Liver (tissue), 8 donors: ENCODE measurements at regions not wholly inside any gene's neighbourhood (a gene's known extent, or its start where the extent isn't known, plus 50 kb on each side); places are given as distances from the start of the nearest gene placed in this dataset.

Experiments
- DNase-seq: peaks from one replicate; pipeline ENCODE4 v3.0.0-alpha.2; 2017; ENCODE audit warnings: low spot score
- H3K27ac ChIP-seq, 2 donors: one replicate each; pipeline ENCODE4 v1.7.0; 2013; ENCODE audit warnings: inconsistent platforms in 2 of 2, low read length in 2 of 2, control low read depth in 1 of 2, low read depth in 1 of 2, mild to moderate bottlenecking in 1 of 2
- H3K27me3 ChIP-seq, 4 donors: one replicate each; pipeline versions ENCODE4 v1.6.1 to v1.7.0; 2013; ENCODE audit warnings: low read length in 3 of 4, inconsistent platforms in 1 of 4, mild to moderate bottlenecking in 1 of 4, moderate library complexity in 1 of 4; ENCODE audit not compliant: control insufficient read depth in 4 of 4, insufficient read depth in 4 of 4
- H3K36me3 ChIP-seq, 4 donors: one replicate each; pipeline versions ENCODE4 v1.6.1 to v1.7.0; 2013; ENCODE audit warnings: low read length in 3 of 4, mild to moderate bottlenecking in 3 of 4, low read depth in 1 of 4, moderate library complexity in 1 of 4; ENCODE audit not compliant: control insufficient read depth in 4 of 4, insufficient read depth in 3 of 4
- H3K4me1 ChIP-seq, 4 donors: one replicate each; pipeline versions ENCODE4 v1.6.1 to v1.7.0; 2013; ENCODE audit warnings: low read length in 3 of 4, mild to moderate bottlenecking in 3 of 4, moderate library complexity in 1 of 4; ENCODE audit not compliant: control insufficient read depth in 4 of 4, insufficient read depth in 4 of 4
- H3K4me3 ChIP-seq, 3 donors: one replicate each; pipeline versions ENCODE4 v1.6.1 to v1.7.0; 2013; ENCODE audit warnings: low read length in 3 of 3, control low read depth in 1 of 3, low read depth in 1 of 3, mild to moderate bottlenecking in 1 of 3
- H3K9ac ChIP-seq, 2 donors: one replicate each; pipeline ENCODE4 v1.7.0; 2013; ENCODE audit warnings: low read length in 2 of 2, mild to moderate bottlenecking in 2 of 2, moderate library complexity in 2 of 2, control low read depth in 1 of 2, low read depth in 1 of 2
- H3K9me3 ChIP-seq, 4 donors: one replicate each; pipeline versions ENCODE4 v1.6.1 to v1.7.0; 2013; ENCODE audit warnings: low read length in 3 of 4; ENCODE audit not compliant: control insufficient read depth in 4 of 4
- EGR1 ChIP-seq, 2 donors: IDR thresholded peaks; 2 replicates each; pipeline ENCODE4 v1.6.1; 2016 to 2018; ENCODE audit warnings: antibody characterized with exemption in 2 of 2, low read depth in 2 of 2
- FOXA2 ChIP-seq: IDR thresholded peaks from 2 replicates; pipeline ENCODE4 v1.6.1; 2016; ENCODE audit warnings: antibody characterized with exemption
- GABPA ChIP-seq, 2 donors: IDR thresholded peaks in 1 of 2; conservative IDR thresholded peaks in 1 of 2; 2 replicates each; pipeline ENCODE4 v1.6.1; 2016; ENCODE audit warnings: antibody characterized with exemption in 2 of 2, mild to moderate bottlenecking in 1 of 2, moderate library complexity in 1 of 2
- HNF4A ChIP-seq, 2 donors: conservative IDR thresholded peaks; 2 replicates each; pipeline ENCODE4 v1.6.1; 2016; ENCODE audit warnings: antibody characterized with exemption in 2 of 2, mild to moderate bottlenecking in 2 of 2
- HNF4G ChIP-seq: IDR thresholded peaks from 2 replicates; pipeline ENCODE4 v1.6.1; 2016; ENCODE audit warnings: antibody characterized with exemption
- JUND ChIP-seq, 2 donors: IDR thresholded peaks; 2 replicates each; pipeline ENCODE4 v1.6.1; 2016; ENCODE audit warnings: antibody characterized with exemption in 2 of 2
- NR2F2 ChIP-seq: IDR thresholded peaks from 2 replicates; pipeline ENCODE4 v1.6.1; 2016; ENCODE audit warnings: antibody characterized with exemption
- RAD21 ChIP-seq, 2 donors: IDR thresholded peaks; 2 replicates each; pipeline ENCODE4 v1.6.1; 2016; ENCODE audit warnings: antibody characterized with exemption in 2 of 2, mild to moderate bottlenecking in 2 of 2
- SP1 ChIP-seq: IDR thresholded peaks from 2 replicates; pipeline ENCODE4 v1.6.1; 2018; ENCODE audit warnings: antibody characterized with exemption, mild to moderate bottlenecking
- YY1 ChIP-seq: IDR thresholded peaks from 2 replicates; pipeline ENCODE4 v1.6.1; 2016; ENCODE audit warnings: antibody characterized with exemption, mild to moderate bottlenecking
- WGBS: extraction: QIAGEN DNeasy Blood & Tissue Kit; methylation state at CpG from one replicate; pipeline ENCODE4 v1.1.7; 2013; 5-methylcytosine and 5-hydroxymethylcytosine counted together
- TF ChIP-seq, protein P1 (sequence below): IDR thresholded peaks from 2 replicates; pipeline ENCODE4 v1.6.1; 2016; ENCODE audit warnings: antibody characterized with exemption
- TF ChIP-seq, protein P2 (sequence below): IDR thresholded peaks from 2 replicates; pipeline ENCODE4 v1.6.1; 2016; ENCODE audit warnings: antibody characterized with exemption
- TF ChIP-seq, protein P3 (sequence below): IDR thresholded peaks from 2 replicates; pipeline ENCODE4 v1.6.1; 2016; ENCODE audit warnings: antibody characterized with exemption, mild to moderate bottlenecking
- TF ChIP-seq, protein P4 (sequence below): IDR thresholded peaks from 2 replicates; pipeline ENCODE4 v1.6.1; 2016; ENCODE audit warnings: antibody characterized with exemption
- TF ChIP-seq, protein P5 (sequence below): fragments of 150-350 bp; IDR thresholded peaks from 2 replicates; pipeline ENCODE4 v1.5.1; 2017; ENCODE audit warnings: improper control_type of control experiment, low read depth, low read length; ENCODE audit not compliant: missing input control
- donor health status: healthy.
- donor health status: healthy.
- donor health status: healthy.
- donor health status: healthy.
- donor health status: healthy.

DNA sequence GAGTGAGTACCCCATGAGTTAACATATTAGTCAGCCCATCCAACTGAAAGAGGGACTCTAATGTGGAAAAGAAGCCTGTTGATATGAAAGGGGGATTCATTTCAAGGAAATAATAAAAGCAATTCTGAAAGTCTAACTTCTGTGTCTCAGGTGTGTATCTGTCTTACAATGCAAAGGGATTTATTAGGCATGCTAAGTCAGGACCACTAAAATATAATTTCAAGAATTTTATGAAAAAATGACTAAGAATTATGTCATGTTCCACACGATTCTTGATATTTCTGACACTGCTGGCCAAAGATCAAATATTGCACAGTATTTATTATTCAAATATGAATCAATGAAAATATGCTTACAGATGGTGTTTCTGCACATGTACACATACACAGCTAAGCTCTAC, 130.8 kb downstream of the KLF12 start:
- no peaks in the 10 kb centered on the region for H3K4me1 ChIP-seq
- no peaks in the 10 kb centered on the region for H3K27me3 ChIP-seq
- no peak overlapping the region for H3K4me3 ChIP-seq
- no peaks in the 10 kb centered on the region for H3K9me3 ChIP-seq
- TF ChIP-seq, protein P1, sequence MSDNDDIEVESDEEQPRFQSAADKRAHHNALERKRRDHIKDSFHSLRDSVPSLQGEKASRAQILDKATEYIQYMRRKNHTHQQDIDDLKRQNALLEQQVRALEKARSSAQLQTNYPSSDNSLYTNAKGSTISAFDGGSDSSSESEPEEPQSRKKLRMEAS = no peak
- TF ChIP-seq, protein P2, sequence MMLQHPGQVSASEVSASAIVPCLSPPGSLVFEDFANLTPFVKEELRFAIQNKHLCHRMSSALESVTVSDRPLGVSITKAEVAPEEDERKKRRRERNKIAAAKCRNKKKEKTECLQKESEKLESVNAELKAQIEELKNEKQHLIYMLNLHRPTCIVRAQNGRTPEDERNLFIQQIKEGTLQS = no peak
- TF ChIP-seq, protein P3, sequence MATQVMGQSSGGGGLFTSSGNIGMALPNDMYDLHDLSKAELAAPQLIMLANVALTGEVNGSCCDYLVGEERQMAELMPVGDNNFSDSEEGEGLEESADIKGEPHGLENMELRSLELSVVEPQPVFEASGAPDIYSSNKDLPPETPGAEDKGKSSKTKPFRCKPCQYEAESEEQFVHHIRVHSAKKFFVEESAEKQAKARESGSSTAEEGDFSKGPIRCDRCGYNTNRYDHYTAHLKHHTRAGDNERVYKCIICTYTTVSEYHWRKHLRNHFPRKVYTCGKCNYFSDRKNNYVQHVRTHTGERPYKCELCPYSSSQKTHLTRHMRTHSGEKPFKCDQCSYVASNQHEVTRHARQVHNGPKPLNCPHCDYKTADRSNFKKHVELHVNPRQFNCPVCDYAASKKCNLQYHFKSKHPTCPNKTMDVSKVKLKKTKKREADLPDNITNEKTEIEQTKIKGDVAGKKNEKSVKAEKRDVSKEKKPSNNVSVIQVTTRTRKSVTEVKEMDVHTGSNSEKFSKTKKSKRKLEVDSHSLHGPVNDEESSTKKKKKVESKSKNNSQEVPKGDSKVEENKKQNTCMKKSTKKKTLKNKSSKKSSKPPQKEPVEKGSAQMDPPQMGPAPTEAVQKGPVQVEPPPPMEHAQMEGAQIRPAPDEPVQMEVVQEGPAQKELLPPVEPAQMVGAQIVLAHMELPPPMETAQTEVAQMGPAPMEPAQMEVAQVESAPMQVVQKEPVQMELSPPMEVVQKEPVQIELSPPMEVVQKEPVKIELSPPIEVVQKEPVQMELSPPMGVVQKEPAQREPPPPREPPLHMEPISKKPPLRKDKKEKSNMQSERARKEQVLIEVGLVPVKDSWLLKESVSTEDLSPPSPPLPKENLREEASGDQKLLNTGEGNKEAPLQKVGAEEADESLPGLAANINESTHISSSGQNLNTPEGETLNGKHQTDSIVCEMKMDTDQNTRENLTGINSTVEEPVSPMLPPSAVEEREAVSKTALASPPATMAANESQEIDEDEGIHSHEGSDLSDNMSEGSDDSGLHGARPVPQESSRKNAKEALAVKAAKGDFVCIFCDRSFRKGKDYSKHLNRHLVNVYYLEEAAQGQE = no peak
- TF ChIP-seq JUND (IDR thresholded peaks at IDR 0.05) (no peak), YY1 (no peak), FOXA2 (no peak), HNF4A (conservative IDR thresholded peaks at IDR 0.05) (no peak), GABPA (IDR thresholded peaks at IDR 0.05 in 1 of 2, conservative IDR thresholded peaks at IDR 0.05 in 1 of 2) (no peak), HNF4G (no peak)
- TF ChIP-seq, protein P4, sequence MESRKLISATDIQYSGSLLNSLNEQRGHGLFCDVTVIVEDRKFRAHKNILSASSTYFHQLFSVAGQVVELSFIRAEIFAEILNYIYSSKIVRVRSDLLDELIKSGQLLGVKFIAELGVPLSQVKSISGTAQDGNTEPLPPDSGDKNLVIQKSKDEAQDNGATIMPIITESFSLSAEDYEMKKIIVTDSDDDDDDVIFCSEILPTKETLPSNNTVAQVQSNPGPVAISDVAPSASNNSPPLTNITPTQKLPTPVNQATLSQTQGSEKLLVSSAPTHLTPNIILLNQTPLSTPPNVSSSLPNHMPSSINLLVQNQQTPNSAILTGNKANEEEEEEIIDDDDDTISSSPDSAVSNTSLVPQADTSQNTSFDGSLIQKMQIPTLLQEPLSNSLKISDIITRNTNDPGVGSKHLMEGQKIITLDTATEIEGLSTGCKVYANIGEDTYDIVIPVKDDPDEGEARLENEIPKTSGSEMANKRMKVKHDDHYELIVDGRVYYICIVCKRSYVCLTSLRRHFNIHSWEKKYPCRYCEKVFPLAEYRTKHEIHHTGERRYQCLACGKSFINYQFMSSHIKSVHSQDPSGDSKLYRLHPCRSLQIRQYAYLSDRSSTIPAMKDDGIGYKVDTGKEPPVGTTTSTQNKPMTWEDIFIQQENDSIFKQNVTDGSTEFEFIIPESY = no peak
- WGBS = 76% methylated on average over 1 of the region's 1 CpG
- H3K27ac ChIP-seq = no peak overlapping the region
- no peaks in the 10 kb centered on the region for H3K36me3 ChIP-seq
- no peak overlapping the region for H3K9ac ChIP-seq
- DNase-seq = no peak

DNA sequence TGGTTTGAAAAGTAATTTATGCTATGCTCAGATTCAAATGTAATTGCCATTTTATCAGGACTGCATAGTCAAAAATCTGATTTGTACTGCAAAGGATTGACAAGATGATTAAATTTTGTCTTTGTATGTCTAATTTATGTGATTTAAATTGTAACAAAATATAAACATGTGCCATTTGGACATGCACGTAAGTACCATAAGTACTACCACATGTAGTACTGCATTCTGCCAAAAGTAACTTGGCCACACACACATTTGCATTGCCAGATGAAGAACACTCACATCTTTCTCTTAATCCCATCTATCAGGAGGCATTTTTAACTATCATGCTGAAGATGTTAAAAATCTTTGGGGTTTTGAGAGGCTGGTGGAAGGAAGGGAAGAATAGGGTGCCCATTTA, 133.3 kb downstream of the KLF12 start:
- Histone ChIP-seq H3K27me3 (no peaks in the 10 kb centered on the region), H3K36me3 (no peaks in the 10 kb centered on the region), H3K27ac (no peak overlapping the region), H3K9me3 (no peaks in the 10 kb centered on the region), H3K9ac (no peak overlapping the region), H3K4me1 (no peaks in the 10 kb centered on the region), H3K4me3 (no peak overlapping the region)
- no peak for TF ChIP-seq RAD21 (IDR thresholded peaks at IDR 0.05)
- no peak for TF ChIP-seq SP1
- TF ChIP-seq, protein P2 = no peak
- no peak for TF ChIP-seq GABPA (IDR thresholded peaks at IDR 0.05 in 1 of 2, conservative IDR thresholded peaks at IDR 0.05 in 1 of 2)
- TF ChIP-seq FOXA2 = no peak
- TF ChIP-seq HNF4G = no peak
- TF ChIP-seq HNF4A (conservative IDR thresholded peaks at IDR 0.05) = no peak
- TF ChIP-seq, protein P5, sequence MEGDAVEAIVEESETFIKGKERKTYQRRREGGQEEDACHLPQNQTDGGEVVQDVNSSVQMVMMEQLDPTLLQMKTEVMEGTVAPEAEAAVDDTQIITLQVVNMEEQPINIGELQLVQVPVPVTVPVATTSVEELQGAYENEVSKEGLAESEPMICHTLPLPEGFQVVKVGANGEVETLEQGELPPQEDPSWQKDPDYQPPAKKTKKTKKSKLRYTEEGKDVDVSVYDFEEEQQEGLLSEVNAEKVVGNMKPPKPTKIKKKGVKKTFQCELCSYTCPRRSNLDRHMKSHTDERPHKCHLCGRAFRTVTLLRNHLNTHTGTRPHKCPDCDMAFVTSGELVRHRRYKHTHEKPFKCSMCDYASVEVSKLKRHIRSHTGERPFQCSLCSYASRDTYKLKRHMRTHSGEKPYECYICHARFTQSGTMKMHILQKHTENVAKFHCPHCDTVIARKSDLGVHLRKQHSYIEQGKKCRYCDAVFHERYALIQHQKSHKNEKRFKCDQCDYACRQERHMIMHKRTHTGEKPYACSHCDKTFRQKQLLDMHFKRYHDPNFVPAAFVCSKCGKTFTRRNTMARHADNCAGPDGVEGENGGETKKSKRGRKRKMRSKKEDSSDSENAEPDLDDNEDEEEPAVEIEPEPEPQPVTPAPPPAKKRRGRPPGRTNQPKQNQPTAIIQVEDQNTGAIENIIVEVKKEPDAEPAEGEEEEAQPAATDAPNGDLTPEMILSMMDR = no peak
- no peak for TF ChIP-seq EGR1 (IDR thresholded peaks at IDR 0.05; ENCODE audit: low read depth in 2 of 2)
- TF ChIP-seq, protein P4 = no peak
- TF ChIP-seq NR2F2 = no peak
- TF ChIP-seq JUND (IDR thresholded peaks at IDR 0.05) = no peak
- no peak for DNase-seq
- 96% methylated on average over 1 of the region's 1 CpG for WGBS
